ENCODE measurements at regions not wholly inside any gene's neighbourhood (a gene's known extent, or its start where the extent isn't known, plus 50 kb on each side); places are given as distances from the start of the nearest gene placed in this dataset.
"Not testable (repeated sequence)": the region's sequence is repeated elsewhere in the genome, so short reads cannot be mapped to it uniquely, and the experiment has no call there.

DNA sequence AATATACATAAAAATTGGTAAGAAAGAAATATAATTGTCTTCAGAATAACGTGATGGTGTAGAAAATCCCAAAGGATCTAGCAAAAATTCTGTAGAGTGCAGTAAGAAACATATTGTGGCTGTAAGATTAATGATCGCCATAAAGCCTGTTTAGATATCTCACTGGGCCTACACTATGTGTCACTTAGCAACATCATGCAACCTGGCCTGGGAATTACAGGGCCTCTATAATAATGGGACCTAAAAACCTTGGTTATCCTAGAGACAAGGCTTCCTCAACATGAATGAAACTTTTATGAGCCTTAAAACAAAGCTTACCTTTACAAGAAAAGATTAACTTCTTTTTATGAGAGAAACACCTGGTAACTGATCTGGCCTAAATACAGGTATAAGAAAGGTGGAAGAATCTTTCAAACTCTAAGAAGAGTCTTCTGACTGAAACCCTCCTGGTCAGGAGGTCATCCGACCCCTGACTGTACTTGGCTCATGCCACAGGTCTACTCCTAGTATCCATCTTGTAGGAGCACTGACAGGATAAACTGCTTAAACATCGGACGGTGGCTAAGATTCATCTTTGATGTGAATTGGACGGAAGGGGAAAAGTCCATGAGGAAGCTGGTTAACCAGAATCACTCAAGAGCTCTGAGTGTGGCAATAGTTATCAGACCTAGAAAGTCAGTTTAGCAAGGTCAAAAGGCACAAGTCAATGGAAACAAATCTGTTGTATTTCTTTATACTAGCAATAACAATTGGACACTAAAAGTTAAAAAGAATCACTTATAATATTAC lies 1155.1 kb upstream of the SORCS1 start:
- Histone ChIP-seq H3K36me3 (ENCODE audit: insufficient read depth, low read length) (no peaks in the 10 kb centered on the region), H3K9me2 (ENCODE audit: insufficient read depth, low read length) (no peaks in the 10 kb centered on the region), H3K4me1 (ENCODE audit: insufficient read depth, low read length, poor library complexity, severe bottlenecking) (no peaks in the 10 kb centered on the region), H2AFZ (ENCODE audit: low read length) (no peak overlapping the region), H3K9me3 (ENCODE audit: low read length) (no peaks in the 10 kb centered on the region), H4K20me1 (ENCODE audit: insufficient read depth, low read length) (no peaks in the 10 kb centered on the region), H3K4me3 (ENCODE audit: low read depth, low read length, poor library complexity, severe bottlenecking) (no peak overlapping the region), H3K27ac (ENCODE audit: low read depth, low read length, poor library complexity, severe bottlenecking) (no peak overlapping the region), H3K79me2 (ENCODE audit: insufficient read depth, low read depth, low read length) (no peaks in the 10 kb centered on the region), H3K4me2 (ENCODE audit: low read length) (no peak overlapping the region)
- intact Hi-C loops (cut with micrococcal nuclease; ENCODE audit: unreplicated experiment) = no loop called here
- ChIA-PET CTCF (ENCODE audit: unreplicated experiment) (no interaction called here), POLR2A (no interaction called here)
- TF ChIP-seq EZH2phosphoT487 (IDR thresholded peaks at IDR 0.05; ENCODE audit: borderline replicate concordance, low read depth, low read length) = no peak
- TF ChIP-seq, protein P1, sequence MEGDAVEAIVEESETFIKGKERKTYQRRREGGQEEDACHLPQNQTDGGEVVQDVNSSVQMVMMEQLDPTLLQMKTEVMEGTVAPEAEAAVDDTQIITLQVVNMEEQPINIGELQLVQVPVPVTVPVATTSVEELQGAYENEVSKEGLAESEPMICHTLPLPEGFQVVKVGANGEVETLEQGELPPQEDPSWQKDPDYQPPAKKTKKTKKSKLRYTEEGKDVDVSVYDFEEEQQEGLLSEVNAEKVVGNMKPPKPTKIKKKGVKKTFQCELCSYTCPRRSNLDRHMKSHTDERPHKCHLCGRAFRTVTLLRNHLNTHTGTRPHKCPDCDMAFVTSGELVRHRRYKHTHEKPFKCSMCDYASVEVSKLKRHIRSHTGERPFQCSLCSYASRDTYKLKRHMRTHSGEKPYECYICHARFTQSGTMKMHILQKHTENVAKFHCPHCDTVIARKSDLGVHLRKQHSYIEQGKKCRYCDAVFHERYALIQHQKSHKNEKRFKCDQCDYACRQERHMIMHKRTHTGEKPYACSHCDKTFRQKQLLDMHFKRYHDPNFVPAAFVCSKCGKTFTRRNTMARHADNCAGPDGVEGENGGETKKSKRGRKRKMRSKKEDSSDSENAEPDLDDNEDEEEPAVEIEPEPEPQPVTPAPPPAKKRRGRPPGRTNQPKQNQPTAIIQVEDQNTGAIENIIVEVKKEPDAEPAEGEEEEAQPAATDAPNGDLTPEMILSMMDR (conservative IDR thresholded peaks at IDR 0.05; ENCODE audit: low read length) = no peak
- no TSS peak for BruUV-seq (replicated peaks)
- DNase-seq (ENCODE audit: low spot score) = no peak

DNA sequence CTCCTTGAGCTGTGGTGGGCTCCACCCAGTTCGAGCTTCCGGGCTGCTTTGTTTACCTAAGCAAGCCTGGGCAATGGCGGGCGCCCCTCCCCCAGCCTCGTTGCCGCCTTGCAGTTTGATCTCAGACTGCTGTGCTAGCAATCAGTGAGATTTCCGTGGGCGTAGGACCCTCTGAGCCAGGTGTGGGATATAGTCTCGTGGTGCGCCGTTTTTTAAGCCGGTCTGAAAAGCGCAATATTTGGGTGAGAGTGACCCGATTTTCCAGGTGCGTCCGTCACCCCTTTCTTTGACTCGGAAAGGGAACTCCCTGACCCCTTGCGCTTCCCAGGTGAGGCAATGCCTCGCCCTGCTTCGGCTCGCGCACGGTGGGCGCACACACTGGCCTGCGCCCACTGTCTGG lies 1151.1 kb upstream of the SORCS1 start:
- BruUV-seq (replicated peaks); H3K79me2 ChIP-seq (ENCODE audit: insufficient read depth, low read depth, low read length); H2AFZ ChIP-seq (ENCODE audit: low read length); H3K27ac ChIP-seq (ENCODE audit: low read depth, low read length, poor library complexity, severe bottlenecking); H3K9me3 ChIP-seq (ENCODE audit: low read length); H3K4me2 ChIP-seq (ENCODE audit: low read length); H3K36me3 ChIP-seq (ENCODE audit: insufficient read depth, low read length); H3K4me3 ChIP-seq (ENCODE audit: low read depth, low read length, poor library complexity, severe bottlenecking); intact Hi-C loops (cut with micrococcal nuclease; ENCODE audit: unreplicated experiment); H4K20me1 ChIP-seq (ENCODE audit: insufficient read depth, low read length); H3K9me2 ChIP-seq (ENCODE audit: insufficient read depth, low read length); H3K4me1 ChIP-seq (ENCODE audit: insufficient read depth, low read length, poor library complexity, severe bottlenecking); DNase-seq (ENCODE audit: low spot score); CTCF ChIA-PET (ENCODE audit: unreplicated experiment); POLR2A ChIA-PET: not testable (repeated sequence)

DNA sequence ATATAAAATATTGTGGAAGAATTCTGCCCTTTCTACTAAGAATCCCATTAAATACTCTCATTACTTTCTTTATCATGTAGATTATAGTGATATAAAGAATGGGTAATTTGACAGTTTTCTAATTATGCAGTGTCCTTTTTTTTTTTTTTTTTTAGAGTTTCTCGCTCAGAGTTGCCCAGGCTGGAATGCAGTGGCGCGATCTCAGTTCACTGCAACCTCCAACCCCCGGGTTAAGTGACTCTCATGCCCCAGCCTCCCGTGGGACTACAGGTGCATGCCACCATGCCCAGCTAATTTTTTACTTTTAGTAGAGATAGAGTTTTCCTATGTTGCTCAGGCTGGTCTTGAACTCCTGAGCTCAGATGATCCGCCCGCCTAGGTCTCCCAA lies 1143.4 kb upstream of the SORCS1 start:
- H2AFZ ChIP-seq (ENCODE audit: low read length) = no peak overlapping the region
- H3K9me3 ChIP-seq (ENCODE audit: low read length) = no peaks in the 10 kb centered on the region
- no peak overlapping the region for H3K4me3 ChIP-seq (ENCODE audit: low read depth, low read length, poor library complexity, severe bottlenecking)
- CTCF ChIA-PET (ENCODE audit: unreplicated experiment) = no interaction called here
- TF ChIP-seq EZH2phosphoT487 (IDR thresholded peaks at IDR 0.05; ENCODE audit: borderline replicate concordance, low read depth, low read length) = no peak
- TF ChIP-seq, protein P1 (conservative IDR thresholded peaks at IDR 0.05; ENCODE audit: low read length) = no peak
- H3K36me3 ChIP-seq (ENCODE audit: insufficient read depth, low read length) = no peaks in the 10 kb centered on the region
- POLR2A ChIA-PET = no interaction called here
- BruUV-seq (replicated peaks) = no TSS peak
- H4K20me1 ChIP-seq (ENCODE audit: insufficient read depth, low read length) = no peaks in the 10 kb centered on the region
- no peaks in the 10 kb centered on the region for H3K9me2 ChIP-seq (ENCODE audit: insufficient read depth, low read length)
- H3K79me2 ChIP-seq (ENCODE audit: insufficient read depth, low read depth, low read length) = no peaks in the 10 kb centered on the region
- H3K27ac ChIP-seq (ENCODE audit: low read depth, low read length, poor library complexity, severe bottlenecking) = no peak overlapping the region
- DNase-seq (ENCODE audit: low spot score) = no peak
- H3K4me2 ChIP-seq (ENCODE audit: low read length) = no peak overlapping the region
- intact Hi-C loops (cut with micrococcal nuclease; ENCODE audit: unreplicated experiment) = no loop called here
- no peaks in the 10 kb centered on the region for H3K4me1 ChIP-seq (ENCODE audit: insufficient read depth, low read length, poor library complexity, severe bottlenecking)

Data from OCI-LY7 (cell line).